ENCODE measurements at regions not wholly inside any gene's neighbourhood (a gene's known extent, or its start where the extent isn't known, plus 50 kb on each side); places are given as distances from the start of the nearest gene placed in this dataset.

GRCh38 chr7:54653905-54654304, 105.1 kb downstream of the SEC61G start:
- H3K4me1 ChIP-seq = no peaks in the 10 kb centered on the region
- H3K27ac ChIP-seq = no peak overlapping the region
- H3K36me3 ChIP-seq = no peaks in the 10 kb centered on the region
- TF ChIP-seq POLR2AphosphoS5 (IDR thresholded peaks at IDR 0.05) = no peak
- TF ChIP-seq POLR2A (IDR thresholded peaks at IDR 0.05) = no peak
- TF ChIP-seq CTCF (IDR thresholded peaks at IDR 0.05 in 8 of 11, conservative IDR thresholded peaks at IDR 0.05 in 3 of 11) = no peak
- WGBS, 5 donors = 67 to 87% (median 74%) methylated on average over 3 of the region's 3 CpGs
- H3K27me3 ChIP-seq (replicated peaks in 1 of 7) = no peaks in the 10 kb centered on the region
- H3K9me3 ChIP-seq = no peaks in the 10 kb centered on the region
- intact Hi-C loops (cut with DNase I; ENCODE audit: low total_unique reads) = no loop called here
- no peak for DNase-seq
- no peak overlapping the region for H3K4me3 ChIP-seq

GRCh38 chr7:54643064-54643463, 100.9 kb downstream of the VSTM2A start:
- intact Hi-C loops (cut with DNase I; ENCODE audit: low total_unique reads) = no loop called here
- 69 to 81% (median 72%) methylated on average over 6 of the region's 6 CpGs for WGBS, 5 donors
- no peaks in the 10 kb centered on the region for H3K36me3 ChIP-seq
- H3K4me3 ChIP-seq = no peak overlapping the region
- H3K27ac ChIP-seq = no peak overlapping the region
- TF ChIP-seq CTCF (IDR thresholded peaks at IDR 0.05 in 8 of 11, conservative IDR thresholded peaks at IDR 0.05 in 3 of 11) = no peak
- no peak for TF ChIP-seq POLR2A (IDR thresholded peaks at IDR 0.05)
- TF ChIP-seq POLR2AphosphoS5 (IDR thresholded peaks at IDR 0.05) = no peak
- no peaks in the 10 kb centered on the region for H3K9me3 ChIP-seq
- DNase-seq = no peak
- no peaks in the 10 kb centered on the region for H3K4me1 ChIP-seq
- H3K27me3 ChIP-seq (replicated peaks in 1 of 7) = no peaks in the 10 kb centered on the region

- no peak overlapping the region for H3K27ac ChIP-seq
- intact Hi-C loops (cut with DNase I; ENCODE audit: low total_unique reads) = no loop called here
- no peaks in the 10 kb centered on the region for H3K4me1 ChIP-seq
- H3K27me3 ChIP-seq (replicated peaks in 1 of 7) = no peaks in the 10 kb centered on the region
- H3K9me3 ChIP-seq = no peaks in the 10 kb centered on the region
- no peak for TF ChIP-seq POLR2AphosphoS5 (IDR thresholded peaks at IDR 0.05)
- TF ChIP-seq POLR2A (IDR thresholded peaks at IDR 0.05) = no peak
- TF ChIP-seq CTCF (IDR thresholded peaks at IDR 0.05 in 8 of 11, conservative IDR thresholded peaks at IDR 0.05 in 3 of 11) = no peak
- H3K36me3 ChIP-seq = no peaks in the 10 kb centered on the region
- H3K4me3 ChIP-seq = no peak overlapping the region
- 59 to 73% (median 68%) methylated on average over 6 of the region's 6 CpGs for WGBS, 5 donors
- no peak for DNase-seq
Observed at GRCh38 chr7:54637712-54638396, 95.7 kb downstream of the VSTM2A start.

GRCh38 chr7:54632696-54633095, 90.5 kb downstream of the VSTM2A start:
- intact Hi-C loops (cut with DNase I; ENCODE audit: low total_unique reads) = no loop called here
- TF ChIP-seq CTCF (IDR thresholded peaks at IDR 0.05 in 8 of 11, conservative IDR thresholded peaks at IDR 0.05 in 3 of 11) = no peak
- TF ChIP-seq POLR2AphosphoS5 (IDR thresholded peaks at IDR 0.05) = no peak
- no peak for TF ChIP-seq POLR2A (IDR thresholded peaks at IDR 0.05)
- H3K9me3 ChIP-seq = peaks cover 0 to 12% (median 8%) of the 10 kb centered on the region in 8 donors
- no peaks in the 10 kb centered on the region for H3K27me3 ChIP-seq (replicated peaks in 1 of 7)
- no peaks in the 10 kb centered on the region for H3K36me3 ChIP-seq
- no peak overlapping the region for H3K4me3 ChIP-seq
- DNase-seq = no peak
- H3K27ac ChIP-seq = no peak overlapping the region
- WGBS, 5 donors = 35 to 41% (median 40%) methylated on average over 4 of the region's 4 CpGs
- no peaks in the 10 kb centered on the region for H3K4me1 ChIP-seq

Measured in spleen (tissue), 11 donors.